B cell (primary cell): ENCODE measurements at regions not wholly inside any gene's neighbourhood (a gene's known extent, or its start where the extent isn't known, plus 50 kb on each side); places are given as distances from the start of the nearest gene placed in this dataset.

Experiments used
- ATAC-seq: fragments of 200-7000 bp; cut with Tn5 transposase; one replicate; pipeline ENCODE4 v1.10.0; 2021; ENCODE audit warnings: low read depth, mild to moderate bottlenecking, moderate number of reproducible peaks, moderate library complexity
- CTCF ChIA-PET: fragments of 350-600 bp; sonication (Branson Sonifier 250); formaldehyde crosslinking; loops from one replicate; lab custom pipeline; 2021; ENCODE audit warnings: antibody characterized with exemption, inconsistent platforms; lab: Charles Lee
- POLR2A ChIA-PET: fragments of 350-600 bp; sonication (Branson Sonifier 250); formaldehyde crosslinking; loops from one replicate; lab custom pipeline; 2021; ENCODE audit warnings: antibody characterized with exemption; lab: Charles Lee
- DNase-seq: peaks from one replicate; pipeline ENCODE4 v3.0.0; 2013
- H2AFZ ChIP-seq: 2 replicates; pipeline ENCODE4 v1.6.1; 2012; ENCODE audit warnings: mild to moderate bottlenecking, low read depth, low read length; ENCODE audit not compliant: insufficient read depth, poor library complexity, severe bottlenecking
- H3K27ac ChIP-seq, 2 donors: 1 replicate in 1 of 2; 2 replicates in 1 of 2; pipeline ENCODE4 v1.5.1; 2012 to 2013; ENCODE audit warnings: low read length in 2 of 2, mild to moderate bottlenecking in 2 of 2, moderate library complexity in 1 of 2
- H3K27me3 ChIP-seq, 4 experiments: fragments of 200-600 bp in 1 of 4; sonication (generic) in 1 of 4; replicated peaks in 1 of 4; 1 replicate in 2 of 4; 2 replicates in 2 of 4; pipeline versions ENCODE4 v1.6.1 to v1.7.0; 2013 to 2016; ENCODE audit warnings: low read length in 3 of 4, mild to moderate bottlenecking in 2 of 4, mixed read lengths in 1 of 4, moderate library complexity in 1 of 4; ENCODE audit not compliant: insufficient read depth in 4 of 4, control insufficient read depth in 3 of 4; ENCODE audit errors: control extremely low read depth in 1 of 4
- H3K36me3 ChIP-seq, 2 experiments: replicated peaks in 1 of 2; 1 replicate in 1 of 2; 2 replicates in 1 of 2; pipeline versions ENCODE4 v1.6.1 to v1.7.1; 2013; ENCODE audit warnings: low read length in 1 of 2; ENCODE audit not compliant: insufficient read depth in 2 of 2, control insufficient read depth in 1 of 2; ENCODE audit errors: control extremely low read depth in 1 of 2, extremely low read depth in 1 of 2
- H3K4me1 ChIP-seq, 2 donors: fragments of 200-600 bp in 1 of 2; sonication (generic) in 1 of 2; 1 replicate in 1 of 2; 2 replicates in 1 of 2; pipeline versions ENCODE4 v1.5.1 to v1.6.1; 2013 to 2017; ENCODE audit warnings: low read length in 2 of 2; ENCODE audit not compliant: control insufficient read depth in 2 of 2, insufficient read depth in 2 of 2
- H3K4me2 ChIP-seq: replicated peaks from 2 replicates; pipeline ENCODE3; 2012; ENCODE audit warnings: mild to moderate bottlenecking, low read depth, low read length; ENCODE audit not compliant: poor library complexity, severe bottlenecking
- H3K4me3 ChIP-seq, 5 experiments: fragments of 200-600 bp in 1 of 5; sonication (generic) in 1 of 5; 1 replicate in 3 of 5; 2 replicates in 2 of 5; pipeline versions ENCODE4 v1.5.1 to v1.7.0; 2011 to 2016; ENCODE audit warnings: low read length in 4 of 5, mild to moderate bottlenecking in 4 of 5, low read depth in 2 of 5, control low read depth in 1 of 5, moderate library complexity in 1 of 5; ENCODE audit not compliant: insufficient read depth in 1 of 5; ENCODE audit errors: control extremely low read depth in 1 of 5, extremely low read depth in 1 of 5
- H3K79me2 ChIP-seq: fragments of 200-600 bp; sonication (generic); one replicate; pipeline ENCODE4 v1.6.0; 2016; ENCODE audit warnings: low read length; ENCODE audit not compliant: control insufficient read depth, insufficient read depth
- H3K9ac ChIP-seq: fragments of 200-600 bp; sonication (generic); 2 replicates; pipeline ENCODE4 v1.6.1; 2017; ENCODE audit warnings: mild to moderate bottlenecking, low read length, moderate library complexity
- H3K9me3 ChIP-seq, 3 donors: one replicate each; pipeline versions ENCODE4 v1.6.1 to v1.7.1; 2013; ENCODE audit warnings: low read length in 2 of 3; ENCODE audit not compliant: control insufficient read depth in 2 of 3, insufficient read depth in 1 of 3; ENCODE audit errors: control extremely low read depth in 1 of 3
- H4K20me1 ChIP-seq: 2 replicates; pipeline ENCODE4 v1.6.0; 2012; ENCODE audit warnings: mild to moderate bottlenecking, low read length; ENCODE audit not compliant: insufficient read depth, control insufficient read depth, poor library complexity, severe bottlenecking
- H3K27ac Mint-ChIP-seq: one replicate; pipeline ENCODE4 v1.8.0; 2021; ENCODE audit warnings: mixed read lengths
- H3K27me3 Mint-ChIP-seq: one replicate; pipeline ENCODE4 v1.8.0; 2021; ENCODE audit warnings: mixed read lengths
- H3K4me1 Mint-ChIP-seq: one replicate; pipeline ENCODE4 v1.8.0; 2021; ENCODE audit warnings: mixed read lengths
- H3K4me3 Mint-ChIP-seq: one replicate; pipeline ENCODE4 v1.8.0; 2021; ENCODE audit warnings: mixed read lengths
- H3K9me3 Mint-ChIP-seq: one replicate; pipeline ENCODE4 v1.8.0; 2022; ENCODE audit warnings: mixed read lengths; ENCODE audit not compliant: insufficient read depth
- EZH2 ChIP-seq: IDR thresholded peaks from 2 replicates; pipeline ENCODE4 v1.6.1; 2012; ENCODE audit warnings: borderline replicate concordance, low read depth, mild to moderate bottlenecking, moderate library complexity, low read length; ENCODE audit not compliant: insufficient read depth, poor library complexity, severe bottlenecking
- WGBS: methylation state at CpG from one replicate; pipeline ENCODE4 v1.1.5; 2013; ENCODE audit warnings: missing lambda C conversion rate; ENCODE audit not compliant: insufficient coverage; 5-methylcytosine and 5-hydroxymethylcytosine counted together
- intact Hi-C: fragments of 100-400 bp; cut with micrococcal nuclease; formaldehyde crosslinking; loops from one replicate; pipeline ENCODE4 v1.10.0; 2022
- TF ChIP-seq, protein P1 (sequence below): fragments of 200-600 bp; IDR thresholded peaks from one replicate; pipeline ENCODE4 v1.8.0; 2022; ENCODE audit warnings: antibody characterized with exemption, mild to moderate bottlenecking

DNA sequence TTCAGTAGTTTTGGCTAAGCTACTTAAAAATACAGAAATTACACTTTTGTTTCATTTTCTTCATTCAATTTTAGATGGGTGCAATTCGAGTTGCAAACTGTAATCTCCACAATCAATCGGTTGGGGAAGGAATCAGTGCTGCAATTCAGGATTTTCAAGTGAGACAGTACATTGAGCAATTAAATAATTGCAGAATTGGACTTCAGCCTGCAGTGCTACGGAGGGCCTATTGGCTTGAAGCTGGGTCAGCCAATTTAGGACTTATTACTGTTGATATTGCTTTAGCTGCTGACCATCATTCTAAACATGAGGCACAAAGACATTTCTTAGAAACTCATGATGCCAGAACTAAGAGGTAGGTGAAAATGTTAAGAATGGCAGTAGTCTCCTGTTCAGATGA lies 77.7 kb downstream of the BLTP1 start:
- no peaks in the 10 kb centered on the region for H3K79me2 ChIP-seq
- H3K27me3 ChIP-seq, result no peaks in the 10 kb centered on the region
- Mint-ChIP-seq H3K27me3 (no peaks in the 10 kb centered on the region), H3K27ac (no peak overlapping the region), H3K4me3 (no peak overlapping the region), H3K9me3 (no peaks in the 10 kb centered on the region), H3K4me1 (no peaks in the 10 kb centered on the region)
- ATAC-seq (no peak), DNase-seq (no peak)
- no peaks in the 10 kb centered on the region for H4K20me1 ChIP-seq
- no peak for TF ChIP-seq EZH2
- TF ChIP-seq, protein P1, sequence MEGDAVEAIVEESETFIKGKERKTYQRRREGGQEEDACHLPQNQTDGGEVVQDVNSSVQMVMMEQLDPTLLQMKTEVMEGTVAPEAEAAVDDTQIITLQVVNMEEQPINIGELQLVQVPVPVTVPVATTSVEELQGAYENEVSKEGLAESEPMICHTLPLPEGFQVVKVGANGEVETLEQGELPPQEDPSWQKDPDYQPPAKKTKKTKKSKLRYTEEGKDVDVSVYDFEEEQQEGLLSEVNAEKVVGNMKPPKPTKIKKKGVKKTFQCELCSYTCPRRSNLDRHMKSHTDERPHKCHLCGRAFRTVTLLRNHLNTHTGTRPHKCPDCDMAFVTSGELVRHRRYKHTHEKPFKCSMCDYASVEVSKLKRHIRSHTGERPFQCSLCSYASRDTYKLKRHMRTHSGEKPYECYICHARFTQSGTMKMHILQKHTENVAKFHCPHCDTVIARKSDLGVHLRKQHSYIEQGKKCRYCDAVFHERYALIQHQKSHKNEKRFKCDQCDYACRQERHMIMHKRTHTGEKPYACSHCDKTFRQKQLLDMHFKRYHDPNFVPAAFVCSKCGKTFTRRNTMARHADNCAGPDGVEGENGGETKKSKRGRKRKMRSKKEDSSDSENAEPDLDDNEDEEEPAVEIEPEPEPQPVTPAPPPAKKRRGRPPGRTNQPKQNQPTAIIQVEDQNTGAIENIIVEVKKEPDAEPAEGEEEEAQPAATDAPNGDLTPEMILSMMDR, result no peak
- POLR2A ChIA-PET, result no interaction called here
- intact Hi-C loops, result loop anchor here (10.0 kb wide), 1 partner anchor 45 kb away; no protein-coding TSS in a partner anchor
- H3K9me3 ChIP-seq, result no peaks in the 10 kb centered on the region
- no peak overlapping the region for H3K4me3 ChIP-seq
- CTCF ChIA-PET, result no interaction called here
- no peak overlapping the region for H2AFZ ChIP-seq
- H3K27ac ChIP-seq, result no peak overlapping the region
- no CpG with 5 or more reads among the region's 3 CpGs for WGBS
- H3K9ac ChIP-seq, result no peak overlapping the region
- H3K4me2 ChIP-seq, result no peak overlapping the region
- H3K36me3 ChIP-seq, result peaks cover 18 to 33% of the 10 kb centered on the region in 2 experiments
- no peaks in the 10 kb centered on the region for H3K4me1 ChIP-seq

DNA sequence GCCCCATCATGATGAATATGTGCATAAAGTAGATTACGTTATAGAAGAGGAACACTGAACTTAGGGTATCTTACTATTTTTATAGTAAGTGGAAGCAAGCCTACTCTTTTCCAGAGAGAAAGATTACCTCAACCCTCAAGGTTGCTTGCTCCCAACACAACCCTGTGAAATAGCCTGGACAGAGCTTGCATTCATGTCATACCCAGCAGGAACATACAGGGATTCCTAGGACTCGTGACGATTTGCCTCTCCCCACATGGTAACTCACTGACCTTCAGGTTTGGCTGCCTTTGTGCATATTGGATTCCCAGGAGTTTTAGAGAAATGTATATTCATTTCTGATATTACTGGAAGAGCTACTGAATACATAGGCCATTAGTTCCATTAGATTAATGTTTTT lies 80.5 kb downstream of the BLTP1 start:
- no peak for TF ChIP-seq EZH2
- TF ChIP-seq, protein P1, result no peak
- Mint-ChIP-seq H3K27me3 (no peaks in the 10 kb centered on the region), H3K4me1 (no peaks in the 10 kb centered on the region), H3K4me3 (no peak overlapping the region), H3K27ac (no peak overlapping the region), H3K9me3 (no peaks in the 10 kb centered on the region)
- no peak for ATAC-seq
- Histone ChIP-seq H3K27me3 (no peaks in the 10 kb centered on the region), H3K4me3 (no peak overlapping the region), H3K9me3 (no peaks in the 10 kb centered on the region), H3K9ac (no peak overlapping the region), H3K79me2 (no peaks in the 10 kb centered on the region), H3K4me2 (no peak overlapping the region), H4K20me1 (no peaks in the 10 kb centered on the region), H3K27ac (no peak overlapping the region), H2AFZ (no peak overlapping the region), H3K36me3 (peaks cover 19 to 22% of the 10 kb centered on the region in 2 experiments), H3K4me1 (no peaks in the 10 kb centered on the region)
- POLR2A ChIA-PET, result no interaction called here
- CTCF ChIA-PET, result no interaction called here
- DNase-seq, result no peak
- intact Hi-C loops, result loop anchor here (10.0 kb wide), 1 partner anchor 48 kb away; no protein-coding TSS in a partner anchor
- WGBS, result no CpG with 5 or more reads among the region's 3 CpGs
